ENCODE measurements at regions not wholly inside any gene's neighbourhood (a gene's known extent, or its start where the extent isn't known, plus 50 kb on each side); places are given as distances from the start of the nearest gene placed in this dataset.

DNA sequence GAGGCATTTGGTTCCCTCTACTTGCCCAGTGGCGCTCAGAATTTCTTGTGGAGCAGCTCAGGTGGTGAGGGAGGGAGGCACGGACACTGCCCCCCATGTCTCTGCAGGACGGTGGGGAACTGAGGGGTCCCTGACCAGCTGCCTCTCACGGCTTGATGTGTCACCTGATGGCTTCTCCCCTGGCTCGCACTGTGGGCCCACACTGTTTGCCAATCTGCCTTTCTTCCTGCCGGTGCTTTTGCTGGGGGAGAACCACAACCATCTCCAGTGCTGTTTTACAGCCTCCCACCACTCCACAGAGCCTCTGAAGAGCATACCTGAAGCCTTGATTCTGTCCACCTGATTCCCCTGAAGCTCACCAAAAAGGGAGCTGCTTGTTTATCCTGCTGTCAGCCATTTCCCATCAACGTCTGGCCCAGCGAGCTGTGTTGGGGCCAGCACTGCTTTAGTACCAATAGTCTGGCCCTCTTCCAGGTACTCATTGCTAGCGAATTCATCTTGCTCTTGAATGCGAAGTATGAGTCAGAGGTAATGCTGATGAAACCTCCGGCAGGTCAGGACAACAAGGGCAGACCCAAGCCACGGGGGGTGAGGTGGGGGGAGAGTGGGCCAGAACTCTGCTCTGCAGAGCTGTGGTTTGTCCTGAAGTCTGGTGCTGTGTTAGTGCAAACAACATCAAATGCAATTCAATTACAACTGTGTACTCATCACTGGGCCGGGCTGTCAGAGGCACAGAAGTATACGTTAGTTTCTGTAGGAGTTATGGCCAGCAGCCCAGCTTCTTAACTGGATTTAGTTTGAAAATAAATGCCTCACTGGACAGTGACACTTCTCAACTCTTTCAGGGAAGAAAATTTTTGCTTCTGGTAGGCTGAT is 208.3 kb upstream of the JADE1 start (continued):
- TF ChIP-seq, protein P1, sequence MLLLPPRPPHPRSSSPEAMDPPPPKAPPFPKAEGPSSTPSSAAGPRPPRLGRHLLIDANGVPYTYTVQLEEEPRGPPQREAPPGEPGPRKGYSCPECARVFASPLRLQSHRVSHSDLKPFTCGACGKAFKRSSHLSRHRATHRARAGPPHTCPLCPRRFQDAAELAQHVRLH (tag by site-specific recombination; IDR thresholded peaks at IDR 0.05) = no peak
- TF ChIP-seq, protein P2, sequence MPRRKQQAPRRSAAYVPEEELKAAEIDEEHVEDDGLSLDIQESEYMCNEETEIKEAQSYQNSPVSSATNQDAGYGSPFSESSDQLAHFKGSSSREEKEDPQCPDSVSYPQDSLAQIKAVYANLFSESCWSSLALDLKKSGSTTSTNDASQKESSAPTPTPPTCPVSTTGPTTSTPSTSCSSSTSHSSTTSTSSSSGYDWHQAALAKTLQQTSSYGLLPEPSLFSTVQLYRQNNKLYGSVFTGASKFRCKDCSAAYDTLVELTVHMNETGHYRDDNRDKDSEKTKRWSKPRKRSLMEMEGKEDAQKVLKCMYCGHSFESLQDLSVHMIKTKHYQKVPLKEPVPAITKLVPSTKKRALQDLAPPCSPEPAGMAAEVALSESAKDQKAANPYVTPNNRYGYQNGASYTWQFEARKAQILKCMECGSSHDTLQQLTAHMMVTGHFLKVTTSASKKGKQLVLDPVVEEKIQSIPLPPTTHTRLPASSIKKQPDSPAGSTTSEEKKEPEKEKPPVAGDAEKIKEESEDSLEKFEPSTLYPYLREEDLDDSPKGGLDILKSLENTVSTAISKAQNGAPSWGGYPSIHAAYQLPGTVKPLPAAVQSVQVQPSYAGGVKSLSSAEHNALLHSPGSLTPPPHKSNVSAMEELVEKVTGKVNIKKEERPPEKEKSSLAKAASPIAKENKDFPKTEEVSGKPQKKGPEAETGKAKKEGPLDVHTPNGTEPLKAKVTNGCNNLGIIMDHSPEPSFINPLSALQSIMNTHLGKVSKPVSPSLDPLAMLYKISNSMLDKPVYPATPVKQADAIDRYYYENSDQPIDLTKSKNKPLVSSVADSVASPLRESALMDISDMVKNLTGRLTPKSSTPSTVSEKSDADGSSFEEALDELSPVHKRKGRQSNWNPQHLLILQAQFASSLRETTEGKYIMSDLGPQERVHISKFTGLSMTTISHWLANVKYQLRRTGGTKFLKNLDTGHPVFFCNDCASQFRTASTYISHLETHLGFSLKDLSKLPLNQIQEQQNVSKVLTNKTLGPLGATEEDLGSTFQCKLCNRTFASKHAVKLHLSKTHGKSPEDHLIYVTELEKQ (tag by site-specific recombination; IDR thresholded peaks at IDR 0.05; ENCODE audit: borderline replicate concordance) = no peak
- TF ChIP-seq, protein P3, sequence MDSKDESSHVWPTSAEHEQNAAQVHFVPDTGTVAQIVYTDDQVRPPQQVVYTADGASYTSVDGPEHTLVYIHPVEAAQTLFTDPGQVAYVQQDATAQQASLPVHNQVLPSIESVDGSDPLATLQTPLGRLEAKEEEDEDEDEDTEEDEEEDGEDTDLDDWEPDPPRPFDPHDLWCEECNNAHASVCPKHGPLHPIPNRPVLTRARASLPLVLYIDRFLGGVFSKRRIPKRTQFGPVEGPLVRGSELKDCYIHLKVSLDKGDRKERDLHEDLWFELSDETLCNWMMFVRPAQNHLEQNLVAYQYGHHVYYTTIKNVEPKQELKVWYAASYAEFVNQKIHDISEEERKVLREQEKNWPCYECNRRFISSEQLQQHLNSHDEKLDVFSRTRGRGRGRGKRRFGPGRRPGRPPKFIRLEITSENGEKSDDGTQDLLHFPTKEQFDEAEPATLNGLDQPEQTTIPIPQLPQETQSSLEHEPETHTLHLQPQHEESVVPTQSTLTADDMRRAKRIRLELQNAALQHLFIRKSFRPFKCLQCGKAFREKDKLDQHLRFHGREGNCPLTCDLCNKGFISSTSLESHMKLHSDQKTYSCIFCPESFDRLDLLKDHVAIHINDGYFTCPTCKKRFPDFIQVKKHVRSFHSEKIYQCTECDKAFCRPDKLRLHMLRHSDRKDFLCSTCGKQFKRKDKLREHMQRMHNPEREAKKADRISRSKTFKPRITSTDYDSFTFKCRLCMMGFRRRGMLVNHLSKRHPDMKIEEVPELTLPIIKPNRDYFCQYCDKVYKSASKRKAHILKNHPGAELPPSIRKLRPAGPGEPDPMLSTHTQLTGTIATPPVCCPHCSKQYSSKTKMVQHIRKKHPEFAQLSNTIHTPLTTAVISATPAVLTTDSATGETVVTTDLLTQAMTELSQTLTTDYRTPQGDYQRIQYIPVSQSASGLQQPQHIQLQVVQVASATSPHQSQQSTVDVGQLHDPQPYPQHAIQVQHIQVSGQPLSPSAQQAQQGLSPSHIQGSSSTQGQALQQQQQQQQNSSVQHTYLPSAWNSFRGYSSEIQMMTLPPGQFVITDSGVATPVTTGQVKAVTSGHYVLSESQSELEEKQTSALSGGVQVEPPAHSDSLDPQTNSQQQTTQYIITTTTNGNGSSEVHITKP (tag by site-specific recombination; IDR thresholded peaks at IDR 0.05) = peak; percentile 96
- TF ChIP-seq ZNF133 (tag by site-specific recombination; IDR thresholded peaks at IDR 0.05) = no peak
- TF ChIP-seq, protein P4, sequence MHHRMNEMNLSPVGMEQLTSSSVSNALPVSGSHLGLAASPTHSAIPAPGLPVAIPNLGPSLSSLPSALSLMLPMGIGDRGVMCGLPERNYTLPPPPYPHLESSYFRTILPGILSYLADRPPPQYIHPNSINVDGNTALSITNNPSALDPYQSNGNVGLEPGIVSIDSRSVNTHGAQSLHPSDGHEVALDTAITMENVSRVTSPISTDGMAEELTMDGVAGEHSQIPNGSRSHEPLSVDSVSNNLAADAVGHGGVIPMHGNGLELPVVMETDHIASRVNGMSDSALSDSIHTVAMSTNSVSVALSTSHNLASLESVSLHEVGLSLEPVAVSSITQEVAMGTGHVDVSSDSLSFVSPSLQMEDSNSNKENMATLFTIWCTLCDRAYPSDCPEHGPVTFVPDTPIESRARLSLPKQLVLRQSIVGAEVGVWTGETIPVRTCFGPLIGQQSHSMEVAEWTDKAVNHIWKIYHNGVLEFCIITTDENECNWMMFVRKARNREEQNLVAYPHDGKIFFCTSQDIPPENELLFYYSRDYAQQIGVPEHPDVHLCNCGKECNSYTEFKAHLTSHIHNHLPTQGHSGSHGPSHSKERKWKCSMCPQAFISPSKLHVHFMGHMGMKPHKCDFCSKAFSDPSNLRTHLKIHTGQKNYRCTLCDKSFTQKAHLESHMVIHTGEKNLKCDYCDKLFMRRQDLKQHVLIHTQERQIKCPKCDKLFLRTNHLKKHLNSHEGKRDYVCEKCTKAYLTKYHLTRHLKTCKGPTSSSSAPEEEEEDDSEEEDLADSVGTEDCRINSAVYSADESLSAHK (tag by site-specific recombination; IDR thresholded peaks at IDR 0.05) = no peak
- no peak for TF ChIP-seq ZNF23 (tag by site-specific recombination; IDR thresholded peaks at IDR 0.05; ENCODE audit: borderline replicate concordance)
- no peak for TF ChIP-seq ZNF514 (tag by site-specific recombination; IDR thresholded peaks at IDR 0.05)
- no peak for TF ChIP-seq ZNF112 (tag by site-specific recombination; IDR thresholded peaks at IDR 0.05)
- TF ChIP-seq ZNF175 (tag by site-specific recombination; IDR thresholded peaks at IDR 0.05) = no peak
- TF ChIP-seq ZNF16 (tag by site-specific recombination; IDR thresholded peaks at IDR 0.05; ENCODE audit: low read depth) = no peak
- no peak for TF ChIP-seq KLF16 (tag by site-specific recombination; IDR thresholded peaks at IDR 0.05)
- TF ChIP-seq ZFP41 (tag by site-specific recombination; IDR thresholded peaks at IDR 0.05; ENCODE audit: borderline replicate concordance) = no peak
- TF ChIP-seq, protein P5, sequence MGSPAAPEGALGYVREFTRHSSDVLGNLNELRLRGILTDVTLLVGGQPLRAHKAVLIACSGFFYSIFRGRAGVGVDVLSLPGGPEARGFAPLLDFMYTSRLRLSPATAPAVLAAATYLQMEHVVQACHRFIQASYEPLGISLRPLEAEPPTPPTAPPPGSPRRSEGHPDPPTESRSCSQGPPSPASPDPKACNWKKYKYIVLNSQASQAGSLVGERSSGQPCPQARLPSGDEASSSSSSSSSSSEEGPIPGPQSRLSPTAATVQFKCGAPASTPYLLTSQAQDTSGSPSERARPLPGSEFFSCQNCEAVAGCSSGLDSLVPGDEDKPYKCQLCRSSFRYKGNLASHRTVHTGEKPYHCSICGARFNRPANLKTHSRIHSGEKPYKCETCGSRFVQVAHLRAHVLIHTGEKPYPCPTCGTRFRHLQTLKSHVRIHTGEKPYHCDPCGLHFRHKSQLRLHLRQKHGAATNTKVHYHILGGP (tag by site-specific recombination; IDR thresholded peaks at IDR 0.05) = no peak
- TF ChIP-seq, protein P6, sequence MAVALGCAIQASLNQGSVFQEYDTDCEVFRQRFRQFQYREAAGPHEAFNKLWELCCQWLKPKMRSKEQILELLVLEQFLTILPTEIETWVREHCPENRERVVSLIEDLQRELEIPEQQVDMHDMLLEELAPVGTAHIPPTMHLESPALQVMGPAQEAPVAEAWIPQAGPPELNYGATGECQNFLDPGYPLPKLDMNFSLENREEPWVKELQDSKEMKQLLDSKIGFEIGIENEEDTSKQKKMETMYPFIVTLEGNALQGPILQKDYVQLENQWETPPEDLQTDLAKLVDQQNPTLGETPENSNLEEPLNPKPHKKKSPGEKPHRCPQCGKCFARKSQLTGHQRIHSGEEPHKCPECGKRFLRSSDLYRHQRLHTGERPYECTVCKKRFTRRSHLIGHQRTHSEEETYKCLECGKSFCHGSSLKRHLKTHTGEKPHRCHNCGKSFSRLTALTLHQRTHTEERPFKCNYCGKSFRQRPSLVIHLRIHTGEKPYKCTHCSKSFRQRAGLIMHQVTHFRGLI (tag by site-specific recombination; IDR thresholded peaks at IDR 0.05) = peak; percentile 48; the same call in 1 of the 2 replicates
- TF ChIP-seq, protein P7, sequence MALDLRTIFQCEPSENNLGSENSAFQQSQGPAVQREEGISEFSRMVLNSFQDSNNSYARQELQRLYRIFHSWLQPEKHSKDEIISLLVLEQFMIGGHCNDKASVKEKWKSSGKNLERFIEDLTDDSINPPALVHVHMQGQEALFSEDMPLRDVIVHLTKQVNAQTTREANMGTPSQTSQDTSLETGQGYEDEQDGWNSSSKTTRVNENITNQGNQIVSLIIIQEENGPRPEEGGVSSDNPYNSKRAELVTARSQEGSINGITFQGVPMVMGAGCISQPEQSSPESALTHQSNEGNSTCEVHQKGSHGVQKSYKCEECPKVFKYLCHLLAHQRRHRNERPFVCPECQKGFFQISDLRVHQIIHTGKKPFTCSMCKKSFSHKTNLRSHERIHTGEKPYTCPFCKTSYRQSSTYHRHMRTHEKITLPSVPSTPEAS (tag by site-specific recombination; IDR thresholded peaks at IDR 0.05) = no peak; the same call in 1 of the 2 replicates
- TF ChIP-seq ZNF155 (tag by site-specific recombination; IDR thresholded peaks at IDR 0.05) = no peak
- no peak for TF ChIP-seq GLI2 (tag by site-specific recombination; IDR thresholded peaks at IDR 0.05; ENCODE audit: borderline replicate concordance, low read depth)
- TF ChIP-seq ZNF501 (tag by site-specific recombination; IDR thresholded peaks at IDR 0.05) = 0 out of 2 replicates have a peak, but pooled peaks have one; percentile 25
- TF ChIP-seq, protein P8, sequence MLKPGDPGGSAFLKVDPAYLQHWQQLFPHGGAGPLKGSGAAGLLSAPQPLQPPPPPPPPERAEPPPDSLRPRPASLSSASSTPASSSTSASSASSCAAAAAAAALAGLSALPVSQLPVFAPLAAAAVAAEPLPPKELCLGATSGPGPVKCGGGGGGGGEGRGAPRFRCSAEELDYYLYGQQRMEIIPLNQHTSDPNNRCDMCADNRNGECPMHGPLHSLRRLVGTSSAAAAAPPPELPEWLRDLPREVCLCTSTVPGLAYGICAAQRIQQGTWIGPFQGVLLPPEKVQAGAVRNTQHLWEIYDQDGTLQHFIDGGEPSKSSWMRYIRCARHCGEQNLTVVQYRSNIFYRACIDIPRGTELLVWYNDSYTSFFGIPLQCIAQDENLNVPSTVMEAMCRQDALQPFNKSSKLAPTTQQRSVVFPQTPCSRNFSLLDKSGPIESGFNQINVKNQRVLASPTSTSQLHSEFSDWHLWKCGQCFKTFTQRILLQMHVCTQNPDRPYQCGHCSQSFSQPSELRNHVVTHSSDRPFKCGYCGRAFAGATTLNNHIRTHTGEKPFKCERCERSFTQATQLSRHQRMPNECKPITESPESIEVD (tag by site-specific recombination; IDR thresholded peaks at IDR 0.05) = no peak
- no peak for TF ChIP-seq ZNF571 (tag by site-specific recombination; IDR thresholded peaks at IDR 0.05)
- no peak for TF ChIP-seq SALL2 (tag by site-specific recombination; IDR thresholded peaks at IDR 0.05; ENCODE audit: borderline replicate concordance)
- TF ChIP-seq ZNF341 (tag by site-specific recombination; IDR thresholded peaks at IDR 0.05; ENCODE audit: low read depth) = no peak

Data from HEK293 (cell line).